Astrocyte of the spinal cord (primary cell): ENCODE measurements at regions not wholly inside any gene's neighbourhood (a gene's known extent, or its start where the extent isn't known, plus 50 kb on each side); places are given as distances from the start of the nearest gene placed in this dataset.
"Not testable (repeated sequence)": the region's sequence is repeated elsewhere in the genome, so short reads cannot be mapped to it uniquely, and the experiment has no call there.

Source experiments
- DNase-seq: peaks from one replicate; pipeline ENCODE4 v3.0.0; 2011; ENCODE audit warnings: low read depth, low spot score
- H3K4me3 ChIP-seq: 2 replicates; pipeline ENCODE4 v1.5.1; 2011; ENCODE audit warnings: low read depth, mild to moderate bottlenecking, low read length, moderate library complexity
- CTCF ChIP-seq: IDR thresholded peaks from 2 replicates; pipeline ENCODE4 v1.5.1; 2012; ENCODE audit warnings: low read depth, mild to moderate bottlenecking, low read length, inconsistent platforms
- in situ Hi-C: cut with HindIII; loops from 2 replicates; pipeline ENCODE4 v1.10.0; 2017; ENCODE audit warnings: low sequenced_read_pairs

GRCh38 chr18:65671621-65672415, 79.0 kb upstream of the CDH7 start:
- no peak overlapping the region for H3K4me3 ChIP-seq
- in situ Hi-C loops: no loop called here
- DNase-seq: no peak
- no peak for TF ChIP-seq CTCF

GRCh38 chr18:65670145-65670544, 80.7 kb upstream of the CDH7 start:
- in situ Hi-C loops, H3K4me3 ChIP-seq, DNase-seq: not testable (repeated sequence)

- DNase-seq: no peak
- no peak overlapping the region for H3K4me3 ChIP-seq
- in situ Hi-C loops: no loop called here
- no peak for TF ChIP-seq CTCF
Measured at GRCh38 chr18:65661391-65661790, 89.4 kb upstream of the CDH7 start.

GRCh38 chr18:65659912-65660311, 90.9 kb upstream of the CDH7 start:
- in situ Hi-C loops: no loop called here

GRCh38 chr18:65659312-65659711, 91.5 kb upstream of the CDH7 start:
- in situ Hi-C loops: no loop called here
- DNase-seq: no peak

More at GRCh38 chr18:65659912-65660311, 90.9 kb upstream of the CDH7 start:
- no peak for DNase-seq
- TF ChIP-seq CTCF: no peak
- no peak overlapping the region for H3K4me3 ChIP-seq

GRCh38 chr18:65651192-65651591, 99.6 kb upstream of the CDH7 start:
- in situ Hi-C loops: no loop called here
- TF ChIP-seq CTCF: no peak
- DNase-seq: no peak
- H3K4me3 ChIP-seq: no peak overlapping the region

More at GRCh38 chr18:65659312-65659711, 91.5 kb upstream of the CDH7 start:
- no peak overlapping the region for H3K4me3 ChIP-seq
- no peak for TF ChIP-seq CTCF

GRCh38 chr18:65632236-65632635, 118.6 kb upstream of the CDH7 start:
- no peak for TF ChIP-seq CTCF
- no peak for DNase-seq
- in situ Hi-C loops: no loop called here
- H3K4me3 ChIP-seq: no peak overlapping the region
